ENCODE measurements at regions not wholly inside any gene's neighbourhood (a gene's known extent, or its start where the extent isn't known, plus 50 kb on each side); places are given as distances from the start of the nearest gene placed in this dataset.
A peak's percentile ranks its signal among the peaks of the same experiment; 100 is the strongest.
"Not testable (repeated sequence)": the region's sequence is repeated elsewhere in the genome, so short reads cannot be mapped to it uniquely, and the experiment has no call there.

DNA sequence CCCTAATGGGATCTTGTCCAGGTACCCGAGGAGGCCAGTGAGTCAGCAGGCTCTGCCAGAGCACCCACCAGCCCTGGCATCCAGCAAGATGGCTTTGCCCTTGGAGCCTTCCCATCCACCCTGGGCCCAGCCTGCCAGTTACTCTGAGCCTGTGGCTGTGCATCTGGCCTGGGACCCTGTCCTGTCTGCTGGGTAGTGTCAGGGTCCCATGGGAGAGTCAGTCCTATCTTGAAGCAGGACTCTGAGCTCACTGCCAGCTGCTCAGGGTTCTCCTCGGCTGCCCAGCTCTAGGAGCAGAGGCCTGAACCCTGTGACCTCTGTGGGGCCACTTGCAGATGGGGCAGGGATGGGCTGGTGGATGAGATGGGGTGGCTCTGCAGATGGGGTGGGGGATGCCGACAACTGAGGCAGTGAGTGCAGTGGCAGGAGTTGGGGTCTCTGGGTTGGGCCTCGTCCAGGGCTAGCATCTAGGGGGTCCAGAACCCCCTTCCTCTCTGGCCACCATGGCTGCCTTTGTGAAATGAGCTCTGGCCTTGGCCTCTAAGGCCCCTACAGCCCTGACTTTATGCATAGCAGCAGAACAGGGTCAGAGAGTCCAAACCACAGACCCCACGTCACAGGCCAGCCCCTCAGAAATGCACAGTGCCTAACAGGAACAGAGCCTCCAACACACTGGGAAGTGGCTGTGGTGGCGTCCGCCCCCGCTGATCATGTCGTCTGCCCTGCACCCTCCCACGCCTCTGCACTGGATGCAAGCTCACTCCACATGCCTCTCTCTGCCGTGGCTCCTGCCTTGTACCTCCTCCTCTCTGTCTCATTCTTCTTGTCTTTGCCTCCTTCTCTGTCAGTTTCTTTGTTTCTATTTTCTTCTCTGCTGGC, 88.1 kb upstream of the RET start:
- DNase-seq, result peak; percentile 89 to 96

DNA sequence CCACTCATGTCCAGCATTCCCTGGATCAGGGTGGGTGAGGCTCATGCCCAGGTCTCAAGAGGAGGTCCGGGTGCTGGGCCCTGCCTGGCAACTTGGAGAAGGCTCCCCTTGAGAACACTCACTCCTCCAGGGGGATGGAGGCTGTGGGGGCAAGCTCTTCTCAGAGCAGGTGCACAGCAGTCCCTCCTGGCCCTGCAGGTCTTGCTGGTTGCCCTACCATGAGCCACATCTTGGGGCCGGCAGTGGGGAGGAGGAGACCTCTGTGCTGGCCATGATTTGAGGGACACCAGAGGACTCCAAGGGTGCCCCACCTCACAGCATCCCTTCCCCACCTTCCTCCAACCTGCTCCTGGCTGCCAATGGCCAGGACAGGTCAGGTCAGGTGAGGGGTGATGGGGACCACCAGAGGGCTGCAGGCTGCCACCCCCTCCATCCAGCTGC, 87.4 kb upstream of the RET start:
- DNase-seq, result no peak

DNA sequence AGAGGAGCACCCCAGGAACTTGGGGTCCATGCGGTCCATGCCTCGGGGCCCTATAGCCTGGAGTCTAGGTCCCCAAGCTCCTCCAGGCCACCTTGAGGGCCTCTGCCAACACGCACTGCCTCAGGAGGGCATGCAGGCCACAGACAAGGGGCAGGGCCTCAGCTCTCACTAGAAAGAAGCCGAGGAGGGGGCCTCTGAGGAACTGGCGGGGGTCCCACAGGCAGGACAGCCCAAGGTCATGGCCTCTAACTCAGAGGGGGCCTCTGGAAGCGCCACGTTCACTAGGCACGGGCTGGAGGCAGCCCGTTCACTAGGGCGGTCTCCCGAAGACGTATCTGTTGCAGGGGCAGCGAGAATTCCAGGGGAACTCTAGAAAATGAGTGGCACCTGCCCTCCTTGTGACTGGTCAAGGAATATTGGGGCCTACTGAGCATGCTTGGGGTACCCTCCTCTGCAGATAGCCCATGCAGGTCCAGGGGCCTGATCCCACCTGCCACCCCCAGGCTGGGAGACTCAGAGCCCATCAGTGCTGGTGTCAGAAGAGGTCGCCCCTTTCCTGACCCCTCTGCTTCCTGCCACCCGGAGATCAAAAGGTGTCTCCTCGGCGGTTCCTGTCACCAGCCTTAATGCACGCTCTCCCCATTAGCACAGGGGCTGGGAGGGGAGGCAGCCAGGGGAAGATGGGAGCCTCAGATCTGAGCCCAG, 86.7 kb upstream of the RET start:
- DNase-seq, result no peak

DNA sequence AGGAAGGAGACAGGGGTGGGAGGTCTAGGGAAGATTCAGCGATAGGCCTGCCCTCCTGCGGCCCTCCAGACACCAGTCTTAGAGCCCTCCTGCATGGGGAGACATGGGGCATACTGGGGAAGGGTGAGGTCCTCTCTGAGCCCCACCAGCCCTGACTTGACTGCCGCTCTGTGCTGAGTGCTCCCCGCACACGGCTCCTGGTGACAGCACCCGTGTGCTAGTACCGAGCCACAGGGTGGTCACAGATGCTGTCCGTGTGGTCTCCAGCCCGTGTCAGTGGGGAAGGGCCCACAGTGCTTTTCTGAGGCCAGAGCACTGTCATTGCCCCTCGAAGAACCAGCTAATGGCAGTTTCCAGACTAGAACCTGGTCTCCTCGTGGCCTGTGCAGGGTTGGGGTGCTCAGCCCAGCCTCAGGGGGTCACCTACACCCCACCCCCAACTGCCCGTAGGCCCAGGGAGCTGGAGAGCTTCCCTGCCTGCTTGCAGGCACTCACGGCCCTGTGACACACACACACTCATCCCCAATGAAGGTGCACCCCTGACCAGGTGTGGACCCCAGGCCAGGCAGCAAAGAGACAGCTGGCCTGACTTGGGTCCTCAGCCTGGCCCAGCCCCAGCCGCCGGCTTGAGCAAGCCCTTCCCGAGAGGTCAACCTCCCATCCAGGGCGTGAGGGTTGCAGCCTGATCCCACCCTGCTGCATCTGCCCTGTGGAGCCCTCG, 86.0 kb upstream of the RET start:
- DNase-seq, result no peak

DNA sequence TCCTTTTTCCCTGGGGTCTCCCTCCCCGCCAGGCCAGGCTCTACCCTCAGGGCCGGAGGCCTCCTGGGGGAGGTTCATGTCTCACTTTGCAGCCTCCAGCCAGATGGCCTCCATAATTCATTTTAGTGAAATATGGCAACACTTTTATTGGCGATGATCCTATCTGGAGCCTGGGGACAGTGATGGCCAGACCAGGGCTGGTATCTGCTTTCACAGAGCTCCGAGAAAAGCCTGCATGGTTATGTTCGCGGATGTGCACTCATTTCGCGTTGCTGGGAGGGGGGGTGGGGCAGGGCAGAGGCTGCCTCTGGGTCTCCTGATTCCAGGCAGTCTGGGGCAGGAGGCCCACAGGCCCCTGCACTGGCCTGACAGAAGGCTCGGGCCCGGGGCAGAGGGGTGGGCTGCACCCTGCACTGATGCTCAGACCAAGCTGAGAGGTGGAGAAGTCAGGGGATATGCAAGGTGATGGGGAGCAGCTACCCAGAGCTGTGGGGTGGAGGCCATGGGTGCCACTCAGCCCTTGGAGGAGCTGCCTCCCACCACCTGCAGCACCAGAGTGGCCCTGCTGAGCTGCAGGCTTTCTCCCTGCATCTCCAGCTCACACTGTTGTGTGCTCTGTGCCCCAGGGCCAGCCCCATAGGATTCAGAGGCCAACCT, 85.3 kb upstream of the RET start:
- DNase-seq, result no peak

DNA sequence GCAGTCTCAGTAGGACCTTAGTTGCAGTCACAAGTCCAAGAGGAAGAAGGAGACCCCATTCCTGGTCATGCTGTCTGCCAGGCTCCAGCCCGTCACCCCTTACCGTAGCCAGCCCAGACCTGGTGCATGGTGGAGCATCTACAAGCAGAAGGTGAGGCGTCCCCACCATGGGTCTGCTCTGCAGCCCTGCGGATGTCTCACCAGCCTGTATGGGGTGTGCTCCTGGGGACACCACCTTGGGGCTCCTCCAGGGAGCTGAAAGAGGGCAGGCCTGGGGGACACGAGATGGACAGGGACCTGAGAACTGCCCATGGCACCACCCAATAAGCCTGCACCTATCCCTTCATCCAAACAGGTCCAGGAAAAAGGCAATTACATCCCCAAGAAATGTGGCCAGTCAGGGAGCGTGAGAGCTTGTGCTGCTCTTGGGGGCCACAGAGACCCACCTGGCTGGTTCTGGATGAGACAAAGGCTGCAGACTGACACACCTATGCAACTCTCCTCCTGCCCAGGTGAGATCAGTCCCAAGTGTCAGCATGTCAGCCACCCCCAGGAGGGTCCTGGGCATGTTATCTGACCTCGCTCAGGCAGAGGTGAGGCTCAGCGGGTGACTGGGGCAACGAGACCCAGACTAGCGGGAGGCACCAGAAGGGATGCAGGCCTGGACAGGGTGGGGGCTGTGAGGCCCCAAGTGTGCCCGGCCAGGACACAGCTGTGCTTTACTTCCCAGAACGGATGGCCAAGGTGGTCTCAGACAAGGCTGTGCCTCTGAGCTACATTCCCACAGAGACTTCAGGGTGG, 84.5 kb upstream of the RET start:
- no peak for DNase-seq

DNA sequence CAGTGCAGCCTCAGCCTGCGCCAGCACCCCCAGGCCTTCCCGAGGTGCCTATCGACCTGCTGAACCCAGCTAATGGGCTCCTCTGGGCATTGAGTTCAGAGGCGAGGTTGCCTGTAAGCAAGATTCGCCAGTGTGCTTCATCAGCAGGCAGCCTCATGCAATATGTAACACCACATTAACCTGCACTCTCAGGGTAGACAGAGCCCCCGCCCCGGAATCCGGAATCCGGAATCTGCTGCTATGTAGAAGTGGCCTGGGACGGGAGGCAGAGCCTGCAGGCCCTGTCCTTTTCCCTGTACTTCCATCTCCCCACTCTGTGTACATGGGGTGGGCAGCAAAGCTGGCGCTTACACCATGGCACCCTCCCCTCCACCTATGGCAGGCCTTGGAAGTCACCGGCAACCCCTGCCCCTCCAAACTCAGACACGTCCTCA, 83.9 kb upstream of the RET start:
- DNase-seq, result no peak

DNA sequence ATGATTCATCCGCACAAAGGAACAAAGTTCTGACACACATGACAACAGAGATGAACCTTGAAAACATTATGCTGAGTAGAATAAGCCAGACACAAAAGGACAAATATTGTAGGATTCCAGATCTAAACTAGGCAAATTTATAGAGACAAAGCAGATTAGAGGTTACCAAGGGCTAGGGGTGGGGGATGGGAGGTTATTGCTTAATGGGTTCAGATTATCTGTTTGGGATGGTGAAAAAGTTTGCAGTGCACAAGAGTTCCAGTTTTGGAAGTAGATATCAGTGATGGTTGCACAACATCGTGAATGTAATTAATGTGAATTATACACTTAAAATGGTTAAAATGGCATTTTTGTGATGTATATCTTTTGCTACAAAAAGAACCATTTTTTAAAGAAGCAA, 82.0 kb upstream of the RET start:
- DNase-seq, result not testable (repeated sequence)

DNA sequence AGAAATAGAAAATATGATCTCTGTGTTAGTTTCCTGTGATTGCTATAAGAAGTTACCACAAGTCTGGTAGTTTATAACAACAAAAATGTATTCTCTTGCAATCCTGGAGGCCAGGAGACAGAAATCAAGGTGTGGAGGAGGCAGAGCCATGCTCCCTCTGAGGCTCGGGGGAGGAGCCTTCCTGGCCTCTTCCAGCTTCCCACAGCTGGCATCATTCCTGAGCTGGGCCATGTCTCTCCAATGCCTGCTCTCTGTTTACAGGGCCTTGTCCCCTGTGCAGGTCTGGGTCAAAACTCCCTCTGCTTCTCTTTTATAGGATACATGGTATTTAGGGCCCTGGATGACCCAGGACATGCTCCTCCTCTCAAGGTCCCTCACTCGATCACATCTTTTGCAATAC, 81.3 kb upstream of the RET start:
- no peak for DNase-seq

DNA sequence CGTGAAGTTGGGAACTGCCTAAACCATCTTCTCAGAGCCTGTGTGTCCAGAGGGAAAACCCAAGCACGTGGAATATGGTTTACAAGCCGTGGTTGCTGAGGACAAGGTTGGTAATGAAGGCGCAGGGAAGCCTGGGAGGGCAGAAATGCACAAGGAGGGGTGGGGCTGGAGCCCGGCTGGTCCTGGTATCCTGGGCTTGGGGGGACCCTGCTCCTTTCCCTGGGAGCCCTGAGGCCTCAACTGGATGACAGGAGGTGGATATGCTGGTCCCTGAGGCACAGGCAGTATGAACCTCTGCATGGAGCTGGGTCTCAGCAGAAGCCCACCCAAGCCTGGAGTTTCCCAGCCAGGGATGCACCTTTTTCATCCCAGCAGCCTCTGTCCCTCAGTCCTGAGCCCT, 80.3 kb upstream of the RET start:
- no peak for DNase-seq

DNA sequence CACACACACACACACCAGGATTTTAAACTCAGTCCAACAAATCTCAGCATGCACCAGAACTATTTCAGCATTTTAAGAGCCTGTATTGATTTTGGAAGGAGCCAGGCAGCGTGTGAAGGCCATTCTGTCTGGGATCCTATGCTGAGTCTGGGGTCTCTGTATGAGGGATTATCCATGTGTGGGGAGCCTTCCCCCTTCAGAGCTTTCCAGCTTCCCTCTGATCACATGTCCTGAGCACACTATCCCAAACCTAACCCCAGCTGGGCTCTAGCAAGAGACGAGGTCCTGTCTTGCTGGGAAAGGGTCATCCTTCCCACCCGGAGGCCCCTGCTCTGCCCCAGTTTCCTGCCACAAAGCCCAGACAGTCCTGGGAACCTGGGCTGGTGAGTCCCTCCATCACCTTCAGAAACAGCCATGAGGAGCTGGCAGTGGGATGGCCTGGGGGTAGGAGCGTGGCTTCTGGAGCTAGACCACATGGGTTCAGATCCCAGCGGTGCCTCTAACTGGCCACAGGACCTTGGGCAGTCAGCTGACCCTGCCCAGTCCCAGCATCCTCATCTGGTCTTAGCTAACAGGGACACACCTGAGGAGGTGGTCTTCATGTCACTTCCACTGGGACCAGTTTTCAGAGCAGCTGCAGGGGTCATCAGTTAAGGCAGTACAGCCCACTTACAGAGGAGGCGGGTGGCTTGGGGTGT, 79.6 kb upstream of the RET start:
- DNase-seq, result no peak

DNA sequence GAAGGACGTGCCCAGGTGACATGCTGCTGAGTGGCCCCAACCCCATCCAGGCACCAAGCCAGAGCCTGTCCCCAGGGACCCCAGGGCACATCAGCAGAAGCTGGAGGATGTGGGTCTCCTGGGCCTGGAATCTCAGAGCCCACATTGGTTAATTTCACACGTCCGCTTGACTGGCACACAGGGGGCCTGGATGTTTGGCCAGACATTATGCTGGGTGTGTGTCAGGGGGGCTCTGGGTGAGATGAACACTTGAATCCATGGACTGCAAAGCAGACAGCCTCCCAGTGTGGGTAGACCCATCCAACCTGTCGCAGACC, 79.1 kb upstream of the RET start:
- DNase-seq, result no peak

DNA sequence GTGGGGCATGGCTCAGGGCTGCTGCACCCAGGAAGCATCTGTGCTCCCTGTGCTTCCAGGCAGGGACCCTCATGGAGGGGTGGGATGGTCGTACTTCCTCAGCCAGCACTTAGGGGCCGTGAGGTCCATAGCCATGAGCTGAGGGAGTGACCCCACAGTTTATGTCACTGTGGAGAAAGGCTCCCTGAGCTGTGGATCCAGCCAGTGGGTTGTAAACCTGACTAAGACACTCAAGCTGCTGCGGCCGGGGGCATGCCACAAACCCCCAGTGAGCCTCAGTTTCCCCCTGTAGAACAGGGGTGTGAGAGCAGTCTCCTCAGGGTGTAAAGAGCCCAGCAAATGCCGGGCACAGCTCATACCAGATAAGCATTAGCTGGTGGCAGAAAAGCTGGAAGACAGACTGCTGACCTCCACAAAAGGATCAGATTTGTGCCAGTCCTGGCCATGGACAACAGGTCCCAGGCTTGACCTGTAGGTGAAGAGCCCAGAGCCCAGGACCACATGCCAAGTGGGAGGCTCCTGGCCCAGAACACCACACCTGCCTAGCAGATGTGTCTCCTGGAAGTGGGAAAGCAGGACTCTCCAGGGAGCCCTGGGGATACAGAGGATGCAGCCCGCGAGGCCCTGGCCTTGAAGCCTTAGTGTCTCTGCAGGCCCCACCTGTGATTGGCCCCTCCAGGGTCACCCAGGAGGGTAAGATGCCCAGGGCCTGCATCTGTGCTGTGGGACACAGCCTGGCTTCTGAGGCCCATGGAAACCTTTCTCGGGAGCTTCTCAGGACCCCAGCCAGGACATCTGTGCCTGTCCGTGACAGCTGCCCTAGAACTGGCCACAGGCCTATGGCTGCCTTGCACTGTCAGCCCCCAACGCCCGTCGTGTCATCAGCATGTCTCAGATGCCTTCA, 78.1 kb upstream of the RET start:
- no peak for DNase-seq

DNA sequence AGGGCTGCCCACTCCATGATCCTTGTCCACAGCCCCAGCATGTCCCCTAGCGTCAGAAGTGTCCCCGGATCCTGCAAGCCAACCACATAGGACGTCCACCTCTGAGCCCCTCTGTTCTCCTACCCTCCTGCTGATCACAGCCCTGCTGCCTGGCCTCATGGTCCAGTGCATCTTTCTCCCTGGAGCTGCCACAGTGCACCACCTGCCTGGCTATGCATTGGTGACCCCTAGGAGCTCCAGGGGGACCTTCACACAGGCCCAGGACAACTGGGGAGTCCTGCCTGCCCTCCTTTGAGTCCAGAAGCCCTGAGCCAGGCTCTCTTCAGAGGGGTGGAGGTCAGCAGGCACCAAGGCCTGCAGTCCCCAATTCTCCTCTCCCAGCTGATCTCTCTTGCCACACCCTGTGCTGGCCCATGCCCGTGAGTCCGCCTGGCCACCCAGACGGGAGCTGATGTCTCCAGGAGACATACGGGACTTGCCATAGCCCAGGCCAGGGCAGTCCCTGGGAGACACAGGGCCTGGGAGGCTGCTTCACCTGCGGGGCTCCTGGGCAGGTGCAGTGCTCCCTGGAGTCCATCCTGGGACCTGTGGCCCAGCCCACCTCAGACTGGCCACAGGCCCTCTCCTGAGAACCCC, 77.4 kb upstream of the RET start:
- no peak for DNase-seq

DNA sequence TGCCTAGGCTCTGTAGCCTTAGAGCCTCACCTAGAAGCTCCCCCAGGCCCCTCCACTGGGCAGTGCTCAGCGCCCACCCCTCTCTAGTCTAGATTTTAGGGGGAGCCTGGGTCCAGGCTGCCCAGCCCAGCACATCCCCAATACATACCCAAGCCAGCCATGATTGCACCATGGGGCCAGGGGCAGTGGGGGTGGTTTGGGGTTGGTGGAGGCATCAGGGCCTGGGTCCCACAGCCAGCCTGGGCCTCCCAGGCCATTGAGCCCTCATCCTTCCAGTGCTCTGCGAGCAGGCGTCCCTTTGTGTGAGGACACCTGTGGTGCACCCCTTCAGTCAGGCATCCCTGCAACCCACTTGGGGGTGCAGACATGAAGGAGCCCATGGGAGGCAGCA, 76.9 kb upstream of the RET start:
- DNase-seq, result no peak

DNA sequence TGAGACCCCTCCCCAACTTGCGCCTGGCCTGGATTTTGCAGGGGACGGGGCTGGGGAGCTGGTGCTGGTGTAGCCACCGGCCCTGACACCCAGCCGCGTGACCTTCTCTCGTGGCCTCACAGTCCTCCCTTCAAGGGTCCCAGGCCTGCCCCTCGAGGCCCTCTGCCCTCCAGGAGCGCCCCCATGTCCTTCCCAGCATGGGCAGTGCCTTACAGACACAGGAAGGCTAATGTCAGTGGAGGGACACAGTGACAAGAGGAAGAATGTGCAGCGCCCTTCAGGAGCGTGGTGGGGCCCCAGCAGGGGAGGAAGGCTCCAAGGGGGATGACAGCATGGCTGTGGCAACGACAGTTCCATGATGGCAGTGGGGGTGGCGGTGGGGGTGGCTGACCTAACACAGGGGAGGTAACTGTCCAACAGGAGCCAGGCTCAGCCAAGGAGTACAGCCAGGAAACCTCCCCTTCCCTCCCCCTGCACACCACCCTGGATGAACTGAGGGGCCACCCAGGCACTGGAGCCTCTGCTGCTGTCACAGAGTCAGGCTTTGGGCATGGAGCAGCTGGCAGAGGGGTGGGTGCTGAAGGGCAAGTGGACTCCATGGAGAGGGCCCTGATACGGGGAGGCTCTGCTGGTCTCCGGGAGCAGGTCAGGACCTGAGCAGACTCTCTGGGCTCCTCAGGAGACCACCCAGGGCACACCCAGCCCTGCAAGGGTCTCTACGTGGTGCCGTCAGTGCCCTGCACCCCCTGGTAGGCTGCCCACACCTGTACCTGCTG, 76.0 kb upstream of the RET start:
- DNase-seq, result peak; percentile 4 to 47

DNA sequence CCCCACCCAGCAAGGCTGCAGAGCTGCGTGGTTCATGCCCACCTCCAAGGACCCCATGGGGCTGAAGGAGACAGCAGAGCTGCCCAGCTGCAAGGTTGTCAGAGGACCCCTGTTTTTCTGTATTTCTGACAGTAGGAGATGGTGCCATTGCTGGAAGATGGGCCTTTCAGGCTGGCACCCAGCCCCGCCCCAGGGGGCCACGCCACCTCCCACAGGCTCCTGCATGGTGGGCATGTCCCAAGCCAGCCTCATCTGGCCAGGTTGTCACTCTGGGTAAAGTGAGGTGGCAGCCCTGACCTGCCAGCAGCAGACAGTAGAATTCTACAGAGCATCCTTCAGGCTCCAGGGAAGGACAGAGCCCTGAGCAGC, 75.5 kb upstream of the RET start:
- DNase-seq, result no peak

DNA sequence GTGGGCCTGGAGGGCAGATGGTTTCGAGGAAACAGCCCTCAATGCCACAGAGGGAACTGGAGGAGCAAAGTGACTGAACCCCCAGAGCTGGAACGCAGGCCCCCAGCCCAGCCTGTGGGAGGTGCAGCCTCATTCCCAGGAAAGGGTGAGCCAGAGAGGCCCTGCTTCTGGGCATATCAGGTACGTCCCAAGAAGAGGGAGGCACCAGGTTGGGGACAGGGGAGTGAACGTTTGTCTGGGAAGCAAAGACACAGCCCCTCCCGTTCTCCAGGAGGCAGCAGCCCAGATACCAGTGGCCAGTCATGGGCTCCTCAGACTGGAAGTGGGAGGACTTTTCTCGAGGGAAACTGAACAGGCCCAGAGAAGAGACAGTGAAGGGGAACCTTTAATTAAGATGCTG, 74.3 kb upstream of the RET start:
- no peak for DNase-seq

DNA sequence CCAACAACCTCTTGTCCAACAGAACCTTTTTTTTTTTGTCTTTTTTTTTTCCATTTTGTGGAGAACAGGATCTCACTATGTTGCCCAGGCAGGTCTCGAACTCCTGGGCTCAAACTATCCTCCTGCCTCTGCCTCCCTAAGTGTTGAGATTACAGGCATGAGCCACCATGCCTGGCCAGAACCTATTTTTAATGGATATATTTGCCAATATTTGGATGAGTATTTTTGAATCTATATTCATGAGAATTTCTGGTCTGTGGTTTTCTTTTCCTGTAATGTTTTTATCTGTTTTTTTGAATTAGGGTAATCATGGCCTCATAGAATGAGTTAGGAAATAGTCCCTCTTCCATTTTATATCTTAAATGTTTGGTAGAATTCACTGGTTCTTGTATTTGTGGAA, 70.4 kb upstream of the RET start:
- DNase-seq, result no peak

Measured in inflammatory macrophage (primary cell).